Naive B cell (primary cell): ENCODE measurements at regions not wholly inside any gene's neighbourhood (a gene's known extent, or its start where the extent isn't known, plus 50 kb on each side); places are given as distances from the start of the nearest gene placed in this dataset.
"Not testable (repeated sequence)": the region's sequence is repeated elsewhere in the genome, so short reads cannot be mapped to it uniquely, and the experiment has no call there.

Experiments
- ATAC-seq, 2 donors: fragments of 150-1000 bp; cut with Tn5 transposase; 2 replicates each; pipeline ENCODE4 v1.10.0; 2021; ENCODE audit warnings: low read depth in 2 of 2, mild to moderate bottlenecking in 2 of 2, moderate library complexity in 2 of 2
- DNase-seq: peaks from one replicate; pipeline ENCODE4 v3.0.0; 2022
- H3K27ac Mint-ChIP-seq, 6 donors: one replicate each; pipeline ENCODE4 v1.8.0; 2020 to 2022; ENCODE audit warnings: mild to moderate bottlenecking in 6 of 6, mixed read lengths in 6 of 6, moderate library complexity in 5 of 6, inconsistent platforms in 2 of 6
- H3K27me3 Mint-ChIP-seq, 3 donors: one replicate each; pipeline ENCODE4 v1.8.0; 2021 to 2022; ENCODE audit warnings: mixed read lengths in 3 of 3, mild to moderate bottlenecking in 1 of 3
- H3K36me3 Mint-ChIP-seq, 2 donors: one replicate each; pipeline ENCODE4 v1.8.0; 2020 to 2022; ENCODE audit warnings: mixed read lengths in 2 of 2, inconsistent platforms in 1 of 2, mild to moderate bottlenecking in 1 of 2
- H3K4me1 Mint-ChIP-seq, 3 donors: one replicate each; pipeline ENCODE4 v1.8.0; 2020 to 2022; ENCODE audit warnings: mixed read lengths in 3 of 3, inconsistent platforms in 1 of 3, mild to moderate bottlenecking in 1 of 3, moderate library complexity in 1 of 3
- H3K4me3 Mint-ChIP-seq, 8 donors: one replicate each; pipeline ENCODE4 v1.8.0; 2020 to 2022; ENCODE audit warnings: mild to moderate bottlenecking in 8 of 8, mixed read lengths in 8 of 8, moderate library complexity in 8 of 8, inconsistent platforms in 2 of 8
- H3K9me3 Mint-ChIP-seq, 7 donors: one replicate each; pipeline ENCODE4 v1.8.0; 2020 to 2022; ENCODE audit warnings: mixed read lengths in 7 of 7, mild to moderate bottlenecking in 5 of 7, inconsistent platforms in 2 of 7, moderate library complexity in 1 of 7

- DNase-seq (no peak), ATAC-seq (no peak)
- no peak overlapping the region for H3K4me3 Mint-ChIP-seq
- H3K9me3 Mint-ChIP-seq = no peaks in the 10 kb centered on the region
- H3K27me3 Mint-ChIP-seq = no peaks in the 10 kb centered on the region
- H3K36me3 Mint-ChIP-seq = no peaks in the 10 kb centered on the region
- H3K4me1 Mint-ChIP-seq = peaks cover 0 to 6% (median 0%) of the 10 kb centered on the region in 3 donors
- no peak overlapping the region for H3K27ac Mint-ChIP-seq
These were observed 212.6 kb upstream of the RASGEF1B start for GRCh38 chr4:81684352-81684751.

- Mint-ChIP-seq H3K36me3 (no peaks in the 10 kb centered on the region), H3K4me1 (peaks cover 0 to under 1% (median 0%) of the 10 kb centered on the region in 3 donors), H3K27ac (no peak overlapping the region), H3K27me3 (no peaks in the 10 kb centered on the region), H3K9me3 (no peaks in the 10 kb centered on the region), H3K4me3 (no peak overlapping the region)
- no peak for DNase-seq
- no peak for ATAC-seq
These were observed 210.8 kb upstream of the RASGEF1B start for GRCh38 chr4:81682492-81682891.

GRCh38 chr4:81679315-81679714 lies 207.6 kb upstream of the RASGEF1B start:
- no peak for ATAC-seq
- H3K4me3 Mint-ChIP-seq = no peak overlapping the region

GRCh38 chr4:81678801-81679200 lies 207.1 kb upstream of the RASGEF1B start:
- H3K9me3 Mint-ChIP-seq = no peaks in the 10 kb centered on the region
- no peaks in the 10 kb centered on the region for H3K36me3 Mint-ChIP-seq
- DNase-seq (no peak), ATAC-seq (no peak)
- no peak overlapping the region for H3K27ac Mint-ChIP-seq
- H3K4me1 Mint-ChIP-seq = no peaks in the 10 kb centered on the region
- H3K4me3 Mint-ChIP-seq = no peak overlapping the region
- H3K27me3 Mint-ChIP-seq = no peaks in the 10 kb centered on the region

More at GRCh38 chr4:81679315-81679714, 207.6 kb upstream of the RASGEF1B start:
- H3K27me3 Mint-ChIP-seq = no peaks in the 10 kb centered on the region
- H3K36me3 Mint-ChIP-seq = no peaks in the 10 kb centered on the region
- no peak for DNase-seq
- no peaks in the 10 kb centered on the region for H3K9me3 Mint-ChIP-seq
- no peak overlapping the region for H3K27ac Mint-ChIP-seq
- no peaks in the 10 kb centered on the region for H3K4me1 Mint-ChIP-seq

- no peaks in the 10 kb centered on the region for H3K4me1 Mint-ChIP-seq
- no peaks in the 10 kb centered on the region for H3K27me3 Mint-ChIP-seq
- H3K27ac Mint-ChIP-seq = peak overlapping the region in 1 of 6 donors; percentile 5
- H3K36me3 Mint-ChIP-seq = no peaks in the 10 kb centered on the region
- DNase-seq (no peak), ATAC-seq (no peak)
- H3K9me3 Mint-ChIP-seq = no peaks in the 10 kb centered on the region
- H3K4me3 Mint-ChIP-seq = no peak overlapping the region
These were observed 204.8 kb upstream of the RASGEF1B start for GRCh38 chr4:81676537-81676936.

GRCh38 chr4:81675791-81676393 lies 204.2 kb upstream of the RASGEF1B start:
- Mint-ChIP-seq H3K36me3 (no peaks in the 10 kb centered on the region), H3K4me1 (no peaks in the 10 kb centered on the region), H3K27me3 (no peaks in the 10 kb centered on the region), H3K4me3 (no peak overlapping the region), H3K27ac (peak overlapping the region in 1 of 6 donors; percentile 5), H3K9me3 (no peaks in the 10 kb centered on the region)
- ATAC-seq = no peak
- DNase-seq = no peak

- Mint-ChIP-seq H3K36me3 (no peaks in the 10 kb centered on the region), H3K4me1 (no peaks in the 10 kb centered on the region), H3K27me3 (no peaks in the 10 kb centered on the region), H3K9me3 (no peaks in the 10 kb centered on the region), H3K4me3 (no peak overlapping the region), H3K27ac (no peak overlapping the region)
- ATAC-seq (no peak), DNase-seq (no peak)
These were observed 202.3 kb upstream of the RASGEF1B start for GRCh38 chr4:81673961-81674360.

GRCh38 chr4:81668328-81668727 lies 196.6 kb upstream of the RASGEF1B start:
- H3K4me3 Mint-ChIP-seq, DNase-seq, H3K36me3 Mint-ChIP-seq, H3K27ac Mint-ChIP-seq, H3K4me1 Mint-ChIP-seq, ATAC-seq, H3K9me3 Mint-ChIP-seq, H3K27me3 Mint-ChIP-seq: not testable (repeated sequence)

- Mint-ChIP-seq H3K4me1 (peaks cover 0 to 5% (median 0%) of the 10 kb centered on the region in 3 donors), H3K9me3 (no peaks in the 10 kb centered on the region), H3K27ac (peak overlapping the region in 2 of 6 donors; percentile 25 to 60), H3K27me3 (no peaks in the 10 kb centered on the region), H3K4me3 (no peak overlapping the region), H3K36me3 (no peaks in the 10 kb centered on the region)
- ATAC-seq (no peak), DNase-seq (no peak)
These were observed 195.8 kb upstream of the RASGEF1B start for GRCh38 chr4:81667539-81667938.

- H3K9me3 Mint-ChIP-seq = no peaks in the 10 kb centered on the region
- no peaks in the 10 kb centered on the region for H3K27me3 Mint-ChIP-seq
- DNase-seq (no peak), ATAC-seq (no peak)
- H3K36me3 Mint-ChIP-seq = no peaks in the 10 kb centered on the region
- no peak overlapping the region for H3K4me3 Mint-ChIP-seq
- H3K27ac Mint-ChIP-seq = no peak overlapping the region
- peaks cover 0 to 5% (median 0%) of the 10 kb centered on the region in 3 donors for H3K4me1 Mint-ChIP-seq
These were observed 194.8 kb upstream of the RASGEF1B start for GRCh38 chr4:81666491-81666890.

GRCh38 chr4:81665649-81666048 lies 193.9 kb upstream of the RASGEF1B start:
- no peak for DNase-seq
- ATAC-seq = no peak
- Mint-ChIP-seq H3K27ac (peak overlapping the region in 2 of 6 donors; percentile 60 to 82), H3K36me3 (no peaks in the 10 kb centered on the region), H3K4me3 (no peak overlapping the region), H3K27me3 (no peaks in the 10 kb centered on the region), H3K4me1 (peaks cover 0 to 5% (median 0%) of the 10 kb centered on the region in 3 donors), H3K9me3 (no peaks in the 10 kb centered on the region)

GRCh38 chr4:81665045-81665444 lies 193.3 kb upstream of the RASGEF1B start:
- DNase-seq (no peak), ATAC-seq (no peak)
- Mint-ChIP-seq H3K9me3 (no peaks in the 10 kb centered on the region), H3K4me3 (no peak overlapping the region), H3K4me1 (peaks cover 0 to 5% (median 0%) of the 10 kb centered on the region in 3 donors), H3K36me3 (no peaks in the 10 kb centered on the region), H3K27me3 (no peaks in the 10 kb centered on the region), H3K27ac (peak overlapping the region in 1 of 6 donors; percentile 82)

GRCh38 chr4:81664079-81664478 lies 192.4 kb upstream of the RASGEF1B start:
- H3K27ac Mint-ChIP-seq = no peak overlapping the region
- no peak overlapping the region for H3K4me3 Mint-ChIP-seq
- H3K4me1 Mint-ChIP-seq = peaks cover 0 to 5% (median 0%) of the 10 kb centered on the region in 3 donors
- H3K27me3 Mint-ChIP-seq = no peaks in the 10 kb centered on the region
- DNase-seq = no peak
- H3K9me3 Mint-ChIP-seq = no peaks in the 10 kb centered on the region
- ATAC-seq = no peak
- no peaks in the 10 kb centered on the region for H3K36me3 Mint-ChIP-seq

GRCh38 chr4:81663368-81663767 lies 191.7 kb upstream of the RASGEF1B start:
- no peak for DNase-seq
- H3K9me3 Mint-ChIP-seq = no peaks in the 10 kb centered on the region
- H3K27ac Mint-ChIP-seq = no peak overlapping the region
- no peaks in the 10 kb centered on the region for H3K27me3 Mint-ChIP-seq
- ATAC-seq = no peak
- no peak overlapping the region for H3K4me3 Mint-ChIP-seq
- H3K4me1 Mint-ChIP-seq = peaks cover 0 to 5% (median 0%) of the 10 kb centered on the region in 3 donors
- peaks cover 0 to 6% of the 10 kb centered on the region in 2 donors for H3K36me3 Mint-ChIP-seq

- peaks cover 0 to 10% (median 0%) of the 10 kb centered on the region in 7 donors for H3K9me3 Mint-ChIP-seq
- H3K4me1 Mint-ChIP-seq = peaks cover 0 to 14% (median 12%) of the 10 kb centered on the region in 3 donors
- no peak overlapping the region for H3K27ac Mint-ChIP-seq
- H3K27me3 Mint-ChIP-seq = no peaks in the 10 kb centered on the region
- peaks cover 0 to 7% of the 10 kb centered on the region in 2 donors for H3K36me3 Mint-ChIP-seq
- ATAC-seq (no peak), DNase-seq (no peak)
- no peak overlapping the region for H3K4me3 Mint-ChIP-seq
These were observed 187.3 kb upstream of the RASGEF1B start for GRCh38 chr4:81659051-81659450.
